Activated CD8-positive, alpha-beta memory T cell treated with anti-CD3 and anti-CD28 coated beads, Interleukin-2, amount 10 ng/mL, durations not matched to agents 7 days and 5 days (primary cell): ENCODE measurements at regions not wholly inside any gene's neighbourhood (a gene's known extent, or its start where the extent isn't known, plus 50 kb on each side); places are given as distances from the start of the nearest gene placed in this dataset.
"Not testable (repeated sequence)": the region's sequence is repeated elsewhere in the genome, so short reads cannot be mapped to it uniquely, and the experiment has no call there.

Experiments
- ATAC-seq: fragments of 150-1000 bp; cut with Tn5 transposase; one replicate; pipeline ENCODE4 v1.10.0; 2021; ENCODE audit warnings: moderate library complexity
- CTCF ChIA-PET: fragments of 350-600 bp; sonication (Branson Sonifier 250); formaldehyde crosslinking; loops from one replicate; lab custom pipeline; 2021; ENCODE audit warnings: antibody characterized with exemption; lab: Charles Lee
- DNase-seq: peaks from one replicate; pipeline ENCODE4 v3.0.0-alpha.2; 2020
- H3K27ac Mint-ChIP-seq: one replicate; pipeline ENCODE4 v1.8.0; 2021; ENCODE audit warnings: mild to moderate bottlenecking, mixed read lengths
- H3K27me3 Mint-ChIP-seq: one replicate; pipeline ENCODE4 v1.8.0; 2021; ENCODE audit warnings: mixed read lengths
- H3K36me3 Mint-ChIP-seq: one replicate; pipeline ENCODE4 v1.8.0; 2021; ENCODE audit warnings: mild to moderate bottlenecking, mixed read lengths
- H3K4me1 Mint-ChIP-seq: one replicate; pipeline ENCODE4 v1.8.0; 2021; ENCODE audit warnings: mixed read lengths
- H3K4me3 Mint-ChIP-seq: one replicate; pipeline ENCODE4 v1.8.0; 2021; ENCODE audit warnings: mild to moderate bottlenecking, moderate library complexity, mixed read lengths
- H3K9me3 Mint-ChIP-seq: one replicate; pipeline ENCODE4 v1.8.0; 2022; ENCODE audit warnings: low read depth, mixed read lengths

DNA sequence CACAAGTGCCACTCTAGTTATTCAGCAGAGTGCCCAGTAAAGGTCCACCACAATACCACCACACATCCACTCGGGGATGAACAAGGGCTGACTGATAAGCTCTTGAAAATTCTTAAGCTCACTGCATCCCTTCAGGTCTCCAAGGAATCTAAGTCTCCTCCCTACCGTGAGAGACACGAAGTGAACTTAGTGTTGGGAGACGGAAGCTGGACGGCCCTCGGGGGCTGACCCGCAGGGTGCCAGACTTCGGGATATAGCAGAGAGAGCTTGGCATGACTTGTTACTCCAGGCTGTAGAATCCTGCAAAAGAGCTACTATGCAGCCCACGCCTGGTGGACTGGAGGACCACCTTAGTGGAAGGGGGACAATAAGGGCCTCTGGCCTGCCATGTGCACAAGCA lies 75.1 kb downstream of the LYZL1 start:
- ATAC-seq, CTCF ChIA-PET, H3K36me3 Mint-ChIP-seq, H3K27ac Mint-ChIP-seq, H3K4me3 Mint-ChIP-seq, H3K27me3 Mint-ChIP-seq, H3K4me1 Mint-ChIP-seq, H3K9me3 Mint-ChIP-seq, DNase-seq: not testable (repeated sequence)

DNA sequence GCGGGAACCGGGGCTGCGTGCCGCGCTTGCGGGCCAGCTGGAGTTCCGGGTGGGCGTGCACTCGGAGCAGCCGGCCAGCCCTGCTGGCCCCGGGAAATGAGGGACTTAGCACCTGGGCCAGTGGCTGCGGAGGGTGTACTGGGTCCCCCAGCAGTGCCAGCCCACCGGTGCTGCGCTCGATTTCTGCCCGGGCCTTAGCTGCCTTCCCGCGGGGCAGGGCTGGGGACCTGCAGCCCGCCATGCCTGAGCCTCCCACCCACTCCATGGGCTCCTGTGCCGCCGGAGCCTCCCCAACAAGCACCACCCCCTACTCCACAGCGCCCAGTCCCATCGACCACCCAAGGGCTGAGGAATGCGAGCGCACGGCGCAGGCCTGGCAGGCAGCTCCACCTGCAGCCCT lies 77.3 kb downstream of the LYZL1 start:
- H3K4me3 Mint-ChIP-seq, CTCF ChIA-PET, ATAC-seq, H3K4me1 Mint-ChIP-seq, H3K27ac Mint-ChIP-seq, H3K9me3 Mint-ChIP-seq, DNase-seq, H3K36me3 Mint-ChIP-seq: not testable (repeated sequence)
- peaks cover 13% of the 10 kb centered on the region for H3K27me3 Mint-ChIP-seq

DNA sequence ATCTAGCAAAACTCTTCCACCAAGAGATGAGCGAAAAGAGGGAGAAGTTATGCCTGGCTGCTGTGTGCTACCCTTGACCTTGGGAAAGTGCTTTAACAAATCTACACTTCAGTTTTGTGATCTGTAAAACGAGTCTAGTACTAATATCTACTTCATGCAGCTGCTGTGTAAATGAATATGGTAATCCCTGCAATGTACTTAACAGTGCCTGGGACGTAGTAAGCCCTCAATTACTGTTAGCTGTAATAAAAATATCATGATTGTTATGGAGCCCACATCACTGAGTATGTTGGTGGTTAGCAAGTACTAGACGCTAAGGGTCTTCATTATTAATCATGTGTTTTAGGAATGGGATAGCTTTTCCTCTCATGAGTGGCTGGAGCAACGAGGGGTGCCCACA lies 80.5 kb downstream of the LYZL1 start:
- no peaks in the 10 kb centered on the region for H3K9me3 Mint-ChIP-seq

DNA sequence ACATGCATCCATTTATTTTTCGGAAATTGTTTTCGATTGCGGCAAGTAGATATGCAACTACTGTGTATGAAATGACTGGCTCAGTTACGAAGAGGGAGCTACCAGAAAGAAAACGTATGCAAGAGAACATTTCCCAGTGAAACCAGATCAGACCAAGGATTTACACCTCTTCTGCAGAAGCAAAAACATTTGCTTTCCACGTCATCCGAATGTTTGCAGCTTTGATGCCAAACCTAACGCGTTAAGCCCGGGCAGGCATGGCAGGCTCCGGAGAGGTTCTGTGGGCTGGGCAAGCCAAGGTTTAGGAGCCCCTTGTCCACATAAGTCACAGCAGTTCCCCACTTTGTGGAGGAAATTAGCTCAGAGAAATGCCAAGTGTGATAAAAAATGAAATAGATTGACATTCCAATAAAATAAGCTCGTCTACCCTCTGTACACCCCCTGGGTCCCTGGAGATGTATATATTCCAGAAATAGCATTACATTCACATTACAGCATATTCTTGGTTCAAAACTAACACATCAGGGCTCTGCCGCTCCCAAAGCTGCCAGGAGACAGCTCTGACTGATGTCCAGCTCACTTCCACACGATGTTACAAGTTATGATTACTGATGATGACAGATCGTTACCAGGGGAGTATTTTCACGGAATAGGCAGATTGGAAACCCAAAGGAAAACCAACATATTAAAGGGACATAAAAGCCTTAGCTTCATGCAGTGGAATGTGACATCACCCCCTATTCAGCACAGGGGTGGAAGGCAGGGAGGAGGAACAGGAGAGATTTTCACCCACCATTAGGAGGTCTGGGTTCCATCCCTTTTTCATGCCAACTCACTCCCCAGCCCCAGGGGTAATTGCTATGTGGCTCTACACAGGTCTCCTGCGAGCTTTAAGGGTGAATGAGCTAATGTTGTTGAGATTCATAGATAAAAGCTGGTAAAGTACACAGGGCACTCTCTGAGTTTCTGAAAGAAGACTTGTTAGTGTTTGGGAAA lies 81.5 kb downstream of the LYZL1 start:
- H3K36me3 Mint-ChIP-seq = no peaks in the 10 kb centered on the region
- no peak overlapping the region for H3K4me3 Mint-ChIP-seq
- H3K27ac Mint-ChIP-seq = no peak overlapping the region
- no peaks in the 10 kb centered on the region for H3K9me3 Mint-ChIP-seq
- ATAC-seq (no peak), DNase-seq (no peak)
- CTCF ChIA-PET = no interaction called here
- H3K4me1 Mint-ChIP-seq = no peaks in the 10 kb centered on the region
- H3K27me3 Mint-ChIP-seq = peaks cover 22% of the 10 kb centered on the region

More for the DNA sequence above, 80.5 kb downstream of the LYZL1 start:
- no peaks in the 10 kb centered on the region for H3K4me1 Mint-ChIP-seq
- H3K4me3 Mint-ChIP-seq = no peak overlapping the region
- H3K36me3 Mint-ChIP-seq = no peaks in the 10 kb centered on the region
- ATAC-seq (no peak), DNase-seq (no peak)
- CTCF ChIA-PET = interaction anchor here (1.3 kb wide), 1 partner anchor 9 kb away, joined by 3 read pairs; no protein-coding TSS in a partner anchor
- H3K27me3 Mint-ChIP-seq = peaks cover 22% of the 10 kb centered on the region
- no peak overlapping the region for H3K27ac Mint-ChIP-seq

DNA sequence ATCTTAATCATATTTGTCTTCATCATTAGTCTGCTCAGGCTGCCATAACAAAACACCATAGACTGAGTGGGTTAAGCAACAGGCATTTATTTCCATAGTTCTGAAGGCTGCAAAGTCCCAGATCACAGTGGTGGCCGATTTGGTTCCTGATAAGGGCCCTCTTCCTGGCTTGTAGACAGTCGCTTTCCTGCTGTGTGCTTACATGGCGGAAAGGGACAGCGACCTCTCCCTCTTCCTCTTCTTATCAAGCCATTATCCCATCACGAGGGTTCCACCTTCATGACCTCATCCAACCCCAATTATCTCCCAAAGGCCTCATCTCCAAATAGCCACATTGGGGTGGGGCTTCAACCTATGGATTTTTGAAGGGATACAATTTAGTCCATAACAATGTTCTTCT lies 84.0 kb downstream of the LYZL1 start:
- CTCF ChIA-PET = no interaction called here
- H3K27ac Mint-ChIP-seq = no peak overlapping the region
- no peaks in the 10 kb centered on the region for H3K9me3 Mint-ChIP-seq
- no peaks in the 10 kb centered on the region for H3K4me1 Mint-ChIP-seq
- H3K36me3 Mint-ChIP-seq = no peaks in the 10 kb centered on the region
- no peak overlapping the region for H3K4me3 Mint-ChIP-seq
- no peak for ATAC-seq
- DNase-seq = no peak
- H3K27me3 Mint-ChIP-seq = peaks cover 22% of the 10 kb centered on the region

DNA sequence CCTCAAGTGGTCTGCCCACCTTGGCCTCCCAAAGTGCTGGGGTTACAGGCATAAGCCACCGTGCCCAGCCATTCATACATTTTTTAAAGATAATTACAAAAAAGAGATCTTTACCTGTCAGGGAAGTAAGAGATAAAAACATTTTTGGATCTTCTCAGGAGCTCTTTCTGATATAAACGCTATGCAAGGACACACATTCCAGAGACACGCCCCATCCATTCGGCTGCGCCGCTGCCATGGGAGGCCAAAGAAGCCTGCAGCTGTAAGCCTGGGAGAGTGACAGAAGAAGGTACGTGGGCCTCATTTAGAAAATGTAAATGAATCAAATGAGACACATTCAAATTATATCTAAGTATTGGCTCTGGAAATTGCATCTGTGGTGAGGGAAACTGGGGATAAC lies 85.3 kb downstream of the LYZL1 start:
- no peaks in the 10 kb centered on the region for H3K36me3 Mint-ChIP-seq
- CTCF ChIA-PET = interaction anchor here (1.6 kb wide), 1 partner anchor 12 kb away, joined by 5 read pairs; no protein-coding TSS in a partner anchor
- no peak overlapping the region for H3K27ac Mint-ChIP-seq
- no peak for ATAC-seq
- H3K9me3 Mint-ChIP-seq = no peaks in the 10 kb centered on the region
- H3K4me1 Mint-ChIP-seq = no peaks in the 10 kb centered on the region
- no peak overlapping the region for H3K4me3 Mint-ChIP-seq
- no peak for DNase-seq
- H3K27me3 Mint-ChIP-seq = peaks cover 14% of the 10 kb centered on the region

DNA sequence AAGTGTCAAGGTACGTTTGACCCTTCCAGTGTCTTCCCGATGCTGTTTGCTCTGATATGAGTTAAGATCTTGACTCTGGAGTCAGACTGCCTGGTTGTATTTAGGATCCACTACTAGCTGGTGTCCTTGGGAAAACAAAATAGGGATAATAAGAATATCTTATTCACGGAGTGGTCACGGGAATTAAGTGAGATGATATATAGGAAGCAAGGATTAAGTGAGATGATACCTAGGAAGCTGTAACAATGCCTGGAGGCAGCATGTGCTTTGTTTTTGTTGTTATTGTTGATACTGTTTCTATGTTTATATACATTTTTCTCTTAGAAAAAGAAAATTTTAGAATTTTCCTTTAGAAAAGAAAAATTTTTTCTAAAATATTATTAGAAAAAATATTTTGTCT lies 87.0 kb downstream of the LYZL1 start:
- Mint-ChIP-seq H3K4me3 (no peak overlapping the region), H3K9me3 (no peaks in the 10 kb centered on the region), H3K4me1 (peaks cover 8% of the 10 kb centered on the region), H3K27ac (no peak overlapping the region), H3K36me3 (no peaks in the 10 kb centered on the region), H3K27me3 (peaks cover 25% of the 10 kb centered on the region)
- DNase-seq (no peak), ATAC-seq (no peak)
- CTCF ChIA-PET = interaction anchor here (0.7 to 1.4 kb wide), 4 partner anchors 10 to 73 kb away, joined by 3 to 5 read pairs (median 4); no protein-coding TSS in a partner anchor

DNA sequence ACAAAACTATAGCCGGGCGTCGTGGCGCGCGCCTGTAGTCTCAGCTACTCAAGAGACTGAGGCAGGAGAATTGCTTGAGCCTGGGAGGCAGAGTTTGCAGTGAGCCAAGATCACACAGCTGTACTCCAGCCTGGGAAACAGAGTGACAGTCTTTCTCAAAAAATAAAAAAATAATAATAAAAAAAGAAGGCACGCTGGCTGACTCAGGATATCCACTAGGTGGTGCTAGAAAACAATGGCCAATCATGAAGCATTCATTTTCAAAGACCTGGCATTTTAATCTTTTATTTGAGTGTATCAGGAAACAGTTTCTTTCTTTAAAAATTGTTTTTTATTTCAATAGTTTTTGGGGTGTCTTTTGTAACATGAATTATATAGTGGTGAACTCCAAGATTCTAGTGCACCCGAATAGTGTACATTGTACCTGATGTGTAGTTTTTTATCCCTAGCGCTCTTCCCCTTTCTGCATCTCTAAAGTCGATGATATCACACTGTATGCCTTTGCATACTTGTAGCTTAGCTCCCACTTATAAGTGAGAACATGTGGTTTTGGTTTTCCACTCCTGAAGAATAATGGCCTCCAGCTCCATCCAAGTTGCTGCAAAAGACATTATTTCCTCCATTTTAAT lies 88.6 kb downstream of the LYZL1 start:
- Mint-ChIP-seq H3K36me3 (no peaks in the 10 kb centered on the region), H3K27ac (no peak overlapping the region), H3K4me1 (peaks cover 10% of the 10 kb centered on the region), H3K27me3 (peaks cover 15% of the 10 kb centered on the region), H3K9me3 (no peaks in the 10 kb centered on the region), H3K4me3 (no peak overlapping the region)
- no peak for ATAC-seq
- DNase-seq = no peak
- CTCF ChIA-PET = interaction anchor here (1.0 to 2.9 kb wide), 5 partner anchors 8 to 136 kb away, joined by 3 to 8 read pairs (median 3); no protein-coding TSS in a partner anchor

DNA sequence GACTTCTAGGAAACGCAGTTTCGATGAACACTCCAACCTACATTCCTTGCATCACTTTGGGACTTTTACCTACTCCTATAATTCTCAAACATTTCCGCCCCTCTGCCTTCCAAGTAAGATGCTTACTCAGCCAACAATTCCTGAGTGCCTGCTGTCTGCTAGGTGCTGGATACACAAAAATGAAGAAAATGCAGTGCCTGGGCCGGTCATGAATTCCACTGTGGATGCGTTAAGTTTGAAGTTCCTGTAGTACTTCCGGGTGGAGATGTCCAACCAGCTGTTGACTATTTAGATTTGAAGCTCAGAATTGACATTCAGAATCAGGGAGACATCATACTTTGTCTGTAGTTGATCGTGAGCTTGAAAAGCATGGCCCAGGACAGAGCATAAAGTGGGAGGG lies 89.2 kb downstream of the LYZL1 start:
- CTCF ChIA-PET = interaction anchor here (1.0 to 2.9 kb wide), 4 partner anchors 9 to 135 kb away, joined by 3 to 8 read pairs (median 4); no protein-coding TSS in a partner anchor
- no peak for DNase-seq
- Mint-ChIP-seq H3K27me3 (peaks cover 13% of the 10 kb centered on the region), H3K9me3 (no peaks in the 10 kb centered on the region), H3K4me3 (no peak overlapping the region), H3K4me1 (peaks cover 14% of the 10 kb centered on the region), H3K27ac (no peak overlapping the region), H3K36me3 (no peaks in the 10 kb centered on the region)
- no peak for ATAC-seq

DNA sequence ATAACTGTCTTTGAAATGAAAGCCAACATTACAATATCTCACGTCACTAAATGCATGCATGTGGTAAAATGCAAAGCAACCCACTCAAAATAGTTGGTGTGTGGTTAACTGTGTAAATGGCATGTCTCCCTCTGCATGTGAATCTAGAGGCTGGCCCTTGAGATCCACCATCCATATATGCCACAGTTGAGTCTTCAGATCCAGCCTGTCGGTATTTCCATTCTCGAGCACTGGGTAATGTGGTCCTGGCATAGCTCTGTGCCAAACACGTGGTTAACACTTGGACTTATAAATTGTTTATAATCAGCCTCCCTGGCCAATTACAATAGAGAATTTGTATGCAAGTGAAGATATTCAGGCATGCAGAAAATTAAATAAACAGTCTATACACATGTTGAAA lies 90.3 kb downstream of the LYZL1 start:
- Mint-ChIP-seq H3K4me1 (peaks cover 16% of the 10 kb centered on the region), H3K4me3 (no peak overlapping the region), H3K27ac (no peak overlapping the region), H3K36me3 (no peaks in the 10 kb centered on the region), H3K9me3 (no peaks in the 10 kb centered on the region), H3K27me3 (peaks cover 13% of the 10 kb centered on the region)
- DNase-seq (no peak), ATAC-seq (no peak)
- CTCF ChIA-PET = interaction anchor here (1.7 to 2.9 kb wide), 2 partner anchors 10 to 14 kb away, joined by 6 to 8 read pairs; no protein-coding TSS in a partner anchor

DNA sequence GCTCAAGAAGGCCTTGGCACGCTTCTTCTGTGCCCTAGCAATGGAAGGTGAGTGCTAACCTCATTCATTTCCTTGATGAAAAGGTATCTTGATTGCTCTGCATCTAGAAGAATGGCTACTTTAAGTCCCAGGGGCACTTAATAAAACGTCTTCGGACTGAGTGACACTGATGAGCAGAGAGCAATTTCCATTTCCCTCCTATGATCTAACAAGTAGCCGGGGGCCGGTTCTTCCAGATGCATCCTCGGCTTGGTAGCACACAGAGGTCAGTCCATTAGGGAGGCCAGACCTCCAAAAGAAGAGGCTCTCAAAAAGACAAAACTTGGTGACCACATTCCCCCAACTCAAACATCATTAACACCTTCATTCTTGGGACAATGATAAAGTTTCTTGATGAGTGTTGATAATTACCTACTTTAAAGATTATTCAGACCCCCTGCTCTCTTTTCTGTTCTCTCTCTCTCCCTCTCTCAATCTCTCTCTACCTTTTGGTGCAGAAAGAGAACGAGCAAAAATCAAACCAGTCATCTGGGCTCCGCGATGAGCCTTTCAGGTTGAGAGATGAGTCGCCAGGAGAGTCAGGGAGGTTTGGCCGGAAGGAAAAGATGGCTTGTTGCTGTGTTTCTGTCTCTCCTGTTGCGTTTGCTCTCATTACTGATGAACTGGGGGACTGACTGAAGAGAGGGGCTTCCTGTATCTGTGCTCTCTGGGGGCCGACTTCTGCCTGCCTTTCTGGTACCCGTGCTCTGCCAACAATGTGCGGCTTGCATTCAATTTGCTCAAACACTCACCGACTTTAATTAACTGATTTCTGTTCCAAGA lies 91.1 kb downstream of the LYZL1 start:
- Mint-ChIP-seq H3K4me1 (peaks cover 16% of the 10 kb centered on the region), H3K27ac (peak overlapping the region; percentile 21), H3K27me3 (peaks cover 16% of the 10 kb centered on the region)
- H3K36me3 Mint-ChIP-seq, DNase-seq, H3K4me3 Mint-ChIP-seq, H3K9me3 Mint-ChIP-seq: not testable (repeated sequence)
- ATAC-seq = peak; percentile 33
- CTCF ChIA-PET = interaction anchor here (1.7 to 2.9 kb wide), 2 partner anchors 9 to 13 kb away, joined by 6 to 8 read pairs; no protein-coding TSS in a partner anchor

DNA sequence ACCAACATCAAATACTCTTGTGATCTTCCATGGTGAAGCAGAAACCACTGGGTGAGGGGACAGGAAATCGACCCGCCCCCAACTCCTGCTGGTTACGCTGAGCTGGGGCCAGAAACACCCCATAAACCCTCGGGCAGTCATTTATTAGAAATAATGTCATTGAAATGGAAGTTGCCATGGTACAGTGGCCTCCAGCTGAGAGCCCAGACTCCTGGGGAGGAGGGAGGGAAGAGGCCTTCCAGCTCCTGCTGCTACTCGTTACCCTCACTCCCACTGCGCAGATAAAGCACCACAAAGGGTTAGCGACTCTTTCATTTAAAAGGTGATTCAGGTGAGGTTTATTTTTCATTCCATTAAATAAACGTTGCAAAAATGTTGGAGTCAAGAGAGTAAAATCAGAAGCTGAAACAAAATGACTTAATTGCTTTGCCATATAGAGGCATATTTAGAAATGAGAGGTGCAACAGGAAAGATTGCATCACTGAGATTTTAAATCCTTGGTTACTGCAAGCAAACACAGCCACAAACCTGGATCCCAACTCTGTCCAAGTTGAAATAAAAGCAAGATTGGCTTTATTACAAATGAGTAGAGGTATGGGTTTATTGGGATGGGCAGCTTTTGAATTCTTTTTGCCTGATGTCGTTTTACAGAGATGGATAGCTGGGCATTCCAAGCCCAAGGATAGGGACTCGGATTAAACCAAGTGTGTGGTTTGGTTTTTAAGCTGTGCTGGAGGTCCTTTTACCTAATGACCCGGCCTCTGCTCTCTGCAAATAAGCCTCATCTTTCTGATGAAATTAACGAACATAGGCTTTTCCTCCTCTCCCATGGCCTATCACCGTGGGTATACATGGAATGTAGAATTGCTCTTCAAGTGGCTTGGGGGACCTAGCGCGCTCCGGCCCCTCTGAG lies 92.0 kb downstream of the LYZL1 start:
- H3K9me3 Mint-ChIP-seq, H3K36me3 Mint-ChIP-seq, H3K4me3 Mint-ChIP-seq, H3K27ac Mint-ChIP-seq, ATAC-seq, DNase-seq: not testable (repeated sequence)
- CTCF ChIA-PET = interaction anchor here (0.8 kb wide), 1 partner anchor 115 kb away, joined by 3 read pairs; no protein-coding TSS in a partner anchor
- Mint-ChIP-seq H3K27me3 (peaks cover 18% of the 10 kb centered on the region), H3K4me1 (peaks cover 16% of the 10 kb centered on the region)
